GM12878 (cell line): ENCODE measurements at regions not wholly inside any gene's neighbourhood (a gene's known extent, or its start where the extent isn't known, plus 50 kb on each side); places are given as distances from the start of the nearest gene placed in this dataset.

Experiments
- BCL11A ChIP-seq: IDR thresholded peaks from 2 replicates; pipeline ENCODE4 v1.6.1; 2011; ENCODE audit warnings: low read depth, low read length
- CTCF ChIP-seq, 3 experiments: IDR thresholded peaks in 2 of 3; conservative IDR thresholded peaks in 1 of 3; 2 replicates each; pipeline ENCODE4 v1.5.1; 2011; ENCODE audit warnings: low read depth in 3 of 3, low read length in 3 of 3, mild to moderate bottlenecking in 3 of 3, control low read depth in 2 of 3, moderate library complexity in 2 of 3, inconsistent platforms in 1 of 3, mixed read lengths in 1 of 3; ENCODE audit not compliant: control insufficient read depth in 2 of 3, insufficient read depth in 1 of 3; ENCODE audit errors: extremely low read depth in 1 of 3
- HCFC1 ChIP-seq: fragments of 150-350 bp; IDR thresholded peaks from 2 replicates; pipeline ENCODE4 v1.6.1; 2014; ENCODE audit warnings: low read length
- HDAC2 ChIP-seq: fragments of 200-600 bp; sonication (generic); IDR thresholded peaks from 2 replicates; pipeline ENCODE4 v1.6.1; 2017
- HDAC6 ChIP-seq: fragments of 200-600 bp; sonication (generic); IDR thresholded peaks from one replicate; pipeline ENCODE4 v1.8.0; 2017; ENCODE audit warnings: antibody characterized with exemption; ENCODE audit not compliant: unreplicated experiment
- MYC ChIP-seq: IDR thresholded peaks from 2 replicates; pipeline ENCODE4 v1.6.1; 2011; ENCODE audit warnings: mild to moderate bottlenecking, low read length, moderate library complexity, inconsistent platforms; ENCODE audit not compliant: insufficient read depth, insufficient replicate concordance, insufficient read length, severe bottlenecking
- POLR2A ChIP-seq: IDR thresholded peaks from 2 replicates; pipeline ENCODE4 v1.6.1; 2011; ENCODE audit warnings: low read depth, mild to moderate bottlenecking, low read length
- RAD51 ChIP-seq: fragments of 450-650 bp; IDR thresholded peaks from 2 replicates; pipeline ENCODE4 v1.6.1; 2016; ENCODE audit warnings: moderate library complexity, mild to moderate bottlenecking, inconsistent platforms
- REST ChIP-seq: IDR thresholded peaks from 2 replicates; pipeline ENCODE4 v1.6.1; 2012; ENCODE audit warnings: mild to moderate bottlenecking, low read depth, low read length
- SMARCA5 ChIP-seq: fragments of 450-650 bp; IDR thresholded peaks from 2 replicates; pipeline ENCODE4 v1.6.1; 2017; ENCODE audit warnings: mild to moderate bottlenecking
- YY1 ChIP-seq: IDR thresholded peaks from 2 replicates; pipeline ENCODE4 v1.6.1; 2011; ENCODE audit warnings: low read depth, mild to moderate bottlenecking, low read length
- ZNF24 ChIP-seq: fragments of 450-650 bp; IDR thresholded peaks from 2 replicates; pipeline ENCODE4 v1.6.1; 2017; ENCODE audit warnings: antibody characterized with exemption, mild to moderate bottlenecking

GRCh38 chr14:100466111-100466856, 120.9 kb downstream of the BEGAIN start:
- no peak for TF ChIP-seq BCL11A
- TF ChIP-seq MYC: no peak
- TF ChIP-seq ZNF24: no peak
- no peak for TF ChIP-seq HDAC2
- no peak for TF ChIP-seq CTCF (IDR thresholded peaks at IDR 0.05 in 2 of 3, conservative IDR thresholded peaks at IDR 0.05 in 1 of 3; ENCODE audit: control insufficient read depth in 2 of 3, extremely low read depth in 1 of 3, insufficient read depth in 1 of 3, low read depth in 3 of 3, low read length in 3 of 3)
- no peak for TF ChIP-seq POLR2A
- TF ChIP-seq RAD51: no peak
- no peak for TF ChIP-seq REST
- TF ChIP-seq HDAC6: no peak
- TF ChIP-seq HCFC1: no peak
- TF ChIP-seq SMARCA5: no peak
- no peak for TF ChIP-seq YY1
